ENCODE measurements at regions not wholly inside any gene's neighbourhood (a gene's known extent, or its start where the extent isn't known, plus 50 kb on each side); places are given as distances from the start of the nearest gene placed in this dataset.

- TF ChIP-seq, protein P1, sequence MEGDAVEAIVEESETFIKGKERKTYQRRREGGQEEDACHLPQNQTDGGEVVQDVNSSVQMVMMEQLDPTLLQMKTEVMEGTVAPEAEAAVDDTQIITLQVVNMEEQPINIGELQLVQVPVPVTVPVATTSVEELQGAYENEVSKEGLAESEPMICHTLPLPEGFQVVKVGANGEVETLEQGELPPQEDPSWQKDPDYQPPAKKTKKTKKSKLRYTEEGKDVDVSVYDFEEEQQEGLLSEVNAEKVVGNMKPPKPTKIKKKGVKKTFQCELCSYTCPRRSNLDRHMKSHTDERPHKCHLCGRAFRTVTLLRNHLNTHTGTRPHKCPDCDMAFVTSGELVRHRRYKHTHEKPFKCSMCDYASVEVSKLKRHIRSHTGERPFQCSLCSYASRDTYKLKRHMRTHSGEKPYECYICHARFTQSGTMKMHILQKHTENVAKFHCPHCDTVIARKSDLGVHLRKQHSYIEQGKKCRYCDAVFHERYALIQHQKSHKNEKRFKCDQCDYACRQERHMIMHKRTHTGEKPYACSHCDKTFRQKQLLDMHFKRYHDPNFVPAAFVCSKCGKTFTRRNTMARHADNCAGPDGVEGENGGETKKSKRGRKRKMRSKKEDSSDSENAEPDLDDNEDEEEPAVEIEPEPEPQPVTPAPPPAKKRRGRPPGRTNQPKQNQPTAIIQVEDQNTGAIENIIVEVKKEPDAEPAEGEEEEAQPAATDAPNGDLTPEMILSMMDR (IDR thresholded peaks at IDR 0.05; ENCODE audit: poor library complexity): no peak
- TF ChIP-seq EZH2 (IDR thresholded peaks at IDR 0.05; ENCODE audit: borderline replicate concordance): no peak
These were observed 197.2 kb upstream of the ITM2A start for GRCh38 chrX:79564362-79564761.

Data from hepatocyte (in vitro differentiated cells).